Fibroblast of the aortic adventitia (primary cell): ENCODE measurements at regions not wholly inside any gene's neighbourhood (a gene's known extent, or its start where the extent isn't known, plus 50 kb on each side); places are given as distances from the start of the nearest gene placed in this dataset.
A peak's percentile ranks its signal among the peaks of the same experiment; 100 is the strongest.

Source experiments
- DNase-seq: peaks from one replicate; pipeline ENCODE4 v3.0.0-alpha.2; 2010; ENCODE audit warnings: low read depth
- H3K4me3 ChIP-seq: 2 replicates; pipeline ENCODE4 v1.5.1; 2011; ENCODE audit warnings: low read depth, mild to moderate bottlenecking, control low read depth, low read length, moderate library complexity
- CTCF ChIP-seq: IDR thresholded peaks from 2 replicates; pipeline ENCODE4 v1.5.1; 2011; ENCODE audit warnings: mild to moderate bottlenecking, low read length, control low read depth, inconsistent platforms; ENCODE audit not compliant: insufficient read depth

GRCh38 chr4:104066533-104066932, 346.7 kb upstream of the TACR3 start:
- TF ChIP-seq CTCF: no peak
- DNase-seq: no peak
- H3K4me3 ChIP-seq: no peak overlapping the region

- TF ChIP-seq CTCF: peak; percentile 33
- no peak overlapping the region for H3K4me3 ChIP-seq
- peak; percentile 0 for DNase-seq
Observed at GRCh38 chr4:104064646-104065577, 345.1 kb upstream of the TACR3 start.

- DNase-seq: no peak
- H3K4me3 ChIP-seq: no peak overlapping the region
- TF ChIP-seq CTCF: no peak
Observed at GRCh38 chr4:104063341-104063740, 343.6 kb upstream of the TACR3 start.

GRCh38 chr4:104044369-104044768, 324.6 kb upstream of the TACR3 start:
- H3K4me3 ChIP-seq: no peak overlapping the region
- no peak for TF ChIP-seq CTCF
- DNase-seq: no peak

GRCh38 chr4:104032896-104033295, 313.1 kb upstream of the TACR3 start:
- no peak for DNase-seq
- no peak for TF ChIP-seq CTCF
- no peak overlapping the region for H3K4me3 ChIP-seq

- no peak for TF ChIP-seq CTCF
- DNase-seq: no peak
- no peak overlapping the region for H3K4me3 ChIP-seq
Observed at GRCh38 chr4:104025251-104025650, 305.5 kb upstream of the TACR3 start.
